H1 (cell line): ENCODE measurements at regions not wholly inside any gene's neighbourhood (a gene's known extent, or its start where the extent isn't known, plus 50 kb on each side); places are given as distances from the start of the nearest gene placed in this dataset.

Experiments used
- CTCF ChIA-PET: fragments of 300-600 bp; sonication (Branson Sonifier 250); formaldehyde crosslinking; loops from one replicate; lab custom pipeline; 2021; ENCODE audit not compliant: partially characterized antibody; lab: Charles Lee
- POLR2A ChIA-PET: fragments of 300-600 bp; sonication (Branson Sonifier 250); formaldehyde crosslinking; loops from one replicate; lab custom pipeline; 2021; ENCODE audit warnings: inconsistent platforms; ENCODE audit not compliant: partially characterized antibody; lab: Charles Lee
- DNase-seq, 2 experiments: peaks; one replicate each; pipeline versions ENCODE4 v3.0.0 to v3.0.0-alpha.2; 2010 to 2022; ENCODE audit warnings: low spot score in 2 of 2, low read depth in 1 of 2, mixed read lengths in 1 of 2
- FAIRE-seq: peaks from 2 replicates; lab custom pipeline; 2011; peaks lifted over from hg19 to GRCh38; lab: Jason Lieb, UNC
- H2AFZ ChIP-seq: 2 replicates; pipeline ENCODE4 v1.8.1; 2012; ENCODE audit warnings: low read length, inconsistent platforms
- H2AK5ac ChIP-seq: 2 replicates; pipeline ENCODE4 v1.6.1; 2013; ENCODE audit warnings: low read depth, low read length
- H2BK120ac ChIP-seq: replicated peaks from 2 replicates; pipeline ENCODE3; 2013; ENCODE audit warnings: low read depth, low read length, inconsistent platforms
- H2BK12ac ChIP-seq: 2 replicates; pipeline ENCODE4 v1.6.1; 2013; ENCODE audit warnings: low read depth, low read length
- H2BK15ac ChIP-seq: 2 replicates; pipeline ENCODE4 v1.6.1; 2013; ENCODE audit warnings: low read length
- H2BK20ac ChIP-seq: 2 replicates; pipeline ENCODE4 v1.6.1; 2013; ENCODE audit warnings: low read length
- H2BK5ac ChIP-seq: 2 replicates; pipeline ENCODE4 v1.6.1; 2013; ENCODE audit warnings: low read depth, low read length
- H3K14ac ChIP-seq: 2 replicates; pipeline ENCODE4 v1.6.1; 2013; ENCODE audit warnings: inconsistent platforms; ENCODE audit not compliant: insufficient read length
- H3K18ac ChIP-seq: 2 replicates; pipeline ENCODE4 v1.6.1; 2013; ENCODE audit warnings: low read length; ENCODE audit errors: extremely low read depth
- H3K23ac ChIP-seq: 2 replicates; pipeline ENCODE4 v1.6.1; 2013; ENCODE audit warnings: inconsistent platforms; ENCODE audit not compliant: insufficient read length
- H3K23me2 ChIP-seq: 2 replicates; pipeline ENCODE4 v1.6.1; 2013; ENCODE audit warnings: low read depth, low read length
- H3K27ac ChIP-seq: 2 replicates; pipeline ENCODE4 v1.6.1; 2011; ENCODE audit warnings: low read depth, low read length, inconsistent platforms
- H3K27me3 ChIP-seq, 4 experiments: replicated peaks in 1 of 4; 1 replicate in 1 of 4; 2 replicates in 3 of 4; pipeline versions ENCODE4 v1.6.1 to v1.8.1; 2011 to 2013; ENCODE audit warnings: low read length in 3 of 4, mild to moderate bottlenecking in 3 of 4, inconsistent platforms in 2 of 4, mixed read lengths in 2 of 4, moderate library complexity in 1 of 4; ENCODE audit not compliant: control insufficient read depth in 3 of 4, insufficient read depth in 3 of 4; ENCODE audit errors: extremely low read depth in 1 of 4
- H3K36me3 ChIP-seq, 4 experiments: 2 replicates each; pipeline versions ENCODE4 v1.6.1 to v1.8.1; 2011 to 2013; ENCODE audit warnings: mild to moderate bottlenecking in 4 of 4, low read length in 3 of 4, moderate library complexity in 2 of 4, control low read depth in 1 of 4, inconsistent platforms in 1 of 4; ENCODE audit not compliant: insufficient read depth in 4 of 4, control insufficient read depth in 2 of 4
- H3K4ac ChIP-seq: replicated peaks from 2 replicates; pipeline ENCODE3; 2013; ENCODE audit warnings: low read length, low read depth, mixed read lengths, inconsistent platforms; ENCODE audit not compliant: insufficient read length
- H3K4me1 ChIP-seq, 4 experiments: replicated peaks in 1 of 4; 1 replicate in 1 of 4; 2 replicates in 3 of 4; pipeline versions ENCODE4 v1.6.1 to v1.8.1; 2011 to 2013; ENCODE audit warnings: low read length in 3 of 4, inconsistent platforms in 2 of 4, mixed read lengths in 1 of 4; ENCODE audit not compliant: insufficient read depth in 4 of 4, control insufficient read depth in 3 of 4
- H3K4me2 ChIP-seq, 2 experiments: 2 replicates each; pipeline versions ENCODE4 v1.6.1 to v1.8.1; 2011 to 2013; ENCODE audit warnings: low read depth in 2 of 2, low read length in 2 of 2, control low read depth in 1 of 2, inconsistent platforms in 1 of 2, mild to moderate bottlenecking in 1 of 2; ENCODE audit not compliant: insufficient read depth in 1 of 2
- H3K4me3 ChIP-seq, 4 experiments: fragments of 200-600, 300-600 bp in 1 of 4; sonication (generic), shearing (Covaris generic), sonication (Bioruptor Twin) in 1 of 4; 2 replicates each; pipeline versions ENCODE4 v1.5.1 to v1.8.1; 2011 to 2016; ENCODE audit warnings: low read length in 4 of 4, low read depth in 3 of 4, control low read depth in 2 of 4, inconsistent platforms in 2 of 4, mild to moderate bottlenecking in 2 of 4, mixed read lengths in 1 of 4, moderate library complexity in 1 of 4; ENCODE audit not compliant: insufficient read depth in 2 of 4; ENCODE audit errors: extremely low read depth in 1 of 4
- H3K56ac ChIP-seq: replicated peaks from 2 replicates; pipeline ENCODE3; 2013; ENCODE audit warnings: low read depth, mild to moderate bottlenecking, mixed read lengths, low read length, inconsistent platforms; ENCODE audit not compliant: insufficient read length
- H3K79me1 ChIP-seq: 2 replicates; pipeline ENCODE4 v1.6.1; 2013; ENCODE audit warnings: low read depth, low read length, control low read depth
- H3K79me2 ChIP-seq, 2 experiments: 2 replicates each; pipeline versions ENCODE4 v1.6.1 to v1.8.1; 2012 to 2013; ENCODE audit warnings: low read length in 2 of 2, mild to moderate bottlenecking in 2 of 2, inconsistent platforms in 1 of 2; ENCODE audit not compliant: insufficient read depth in 2 of 2, control insufficient read depth in 1 of 2
- H3K9ac ChIP-seq, 4 experiments: replicated peaks in 1 of 4; 1 replicate in 1 of 4; 2 replicates in 3 of 4; pipeline versions ENCODE4 v1.6.1 to v1.8.1; 2011 to 2013; ENCODE audit warnings: low read depth in 3 of 4, low read length in 3 of 4, control low read depth in 2 of 4, mild to moderate bottlenecking in 2 of 4, moderate library complexity in 2 of 4, inconsistent platforms in 1 of 4; ENCODE audit errors: extremely low read depth in 1 of 4
- H3K9me3 ChIP-seq, 2 experiments: 2 replicates each; pipeline versions ENCODE4 v1.6.1 to v1.8.1; 2012 to 2013; ENCODE audit warnings: mild to moderate bottlenecking in 2 of 2, moderate library complexity in 2 of 2, control low read depth in 1 of 2, inconsistent platforms in 1 of 2, low read depth in 1 of 2, low read length in 1 of 2, mixed read lengths in 1 of 2; ENCODE audit not compliant: insufficient read depth in 2 of 2
- H4K20me1 ChIP-seq, 2 experiments: replicated peaks in 1 of 2; 2 replicates each; pipeline versions ENCODE3 to v1.8.1; 2011 to 2013; ENCODE audit warnings: inconsistent platforms in 2 of 2, low read length in 2 of 2, mild to moderate bottlenecking in 1 of 2; ENCODE audit not compliant: insufficient read depth in 2 of 2, control insufficient read depth in 1 of 2
- H4K5ac ChIP-seq: 2 replicates; pipeline ENCODE4 v1.6.1; 2013; ENCODE audit warnings: low read length, low read depth, mixed read lengths, inconsistent platforms; ENCODE audit not compliant: insufficient read length
- H4K8ac ChIP-seq: 2 replicates; pipeline ENCODE4 v1.8.0; 2013; ENCODE audit warnings: mild to moderate bottlenecking, moderate library complexity, low read length, inconsistent platforms; ENCODE audit not compliant: insufficient read depth; ENCODE audit errors: extremely low read depth
- H4K91ac ChIP-seq: replicated peaks from 2 replicates; pipeline ENCODE3; 2013; ENCODE audit warnings: low read length, mixed read lengths, inconsistent platforms; ENCODE audit not compliant: insufficient read length
- EP300 ChIP-seq, 2 experiments: IDR thresholded peaks; 1 replicate in 1 of 2; 2 replicates in 1 of 2; pipeline ENCODE4 v1.6.1; 2011 to 2012; ENCODE audit warnings: low read depth in 2 of 2, low read length in 2 of 2, mild to moderate bottlenecking in 2 of 2, borderline replicate concordance in 1 of 2, inconsistent platforms in 1 of 2, moderate library complexity in 1 of 2
- FOSL1 ChIP-seq: IDR thresholded peaks from 2 replicates; pipeline ENCODE4 v1.6.1; 2011; ENCODE audit warnings: mild to moderate bottlenecking, low read depth, low read length, moderate library complexity; ENCODE audit not compliant: insufficient read depth
- GABPA ChIP-seq: IDR thresholded peaks from 2 replicates; pipeline ENCODE4 v1.6.1; 2011; ENCODE audit warnings: mild to moderate bottlenecking, low read length, moderate library complexity, borderline replicate concordance; ENCODE audit not compliant: insufficient read depth
- HDAC6 ChIP-seq: IDR thresholded peaks from one replicate; pipeline ENCODE4 v1.7.1; 2012; ENCODE audit warnings: low read depth, mild to moderate bottlenecking, inconsistent platforms, low read length, moderate library complexity
- JUND ChIP-seq: IDR thresholded peaks from 2 replicates; pipeline ENCODE4 v1.6.1; 2011; ENCODE audit warnings: mild to moderate bottlenecking, improper control_type of control experiment, low read length
- KDM1A ChIP-seq: fragments of 200-600, 300-600 bp; sonication (generic); IDR thresholded peaks from 2 replicates; pipeline ENCODE4 v1.7.1; 2016; ENCODE audit warnings: mild to moderate bottlenecking, low read length, borderline replicate concordance
- KDM5A ChIP-seq: fragments of 200-600 bp; IDR thresholded peaks from 2 replicates; pipeline ENCODE4 v1.7.1; 2012; ENCODE audit warnings: mild to moderate bottlenecking, low read length, inconsistent platforms, mixed read lengths
- NRF1 ChIP-seq: IDR thresholded peaks from 2 replicates; pipeline ENCODE4 v1.6.1; 2011; ENCODE audit warnings: mild to moderate bottlenecking, low read depth, low read length, improper control_type of control experiment
- POLR2A ChIP-seq, 2 experiments: IDR thresholded peaks; 1 replicate in 1 of 2; 2 replicates in 1 of 2; pipeline ENCODE4 v1.6.1; 2011; ENCODE audit warnings: low read depth in 2 of 2, low read length in 2 of 2, mild to moderate bottlenecking in 2 of 2; ENCODE audit errors: control extremely low read depth in 1 of 2
- TCF12 ChIP-seq: IDR thresholded peaks from 2 replicates; pipeline ENCODE4 v1.6.1; 2011; ENCODE audit warnings: low read depth, mild to moderate bottlenecking, low read length
- YY1 ChIP-seq: IDR thresholded peaks from 2 replicates; pipeline ENCODE4 v1.6.1; 2011; ENCODE audit warnings: low read depth, mild to moderate bottlenecking, low read length
- WGBS, 2 experiments: shearing (Covaris generic) in 1 of 2; methylation state at CpG; one replicate each; pipeline versions ENCODE4 v1.1.6 to v1.1.7; 2013 to 2015; ENCODE audit warnings: low lambda C conversion rate in 2 of 2, mixed read lengths in 2 of 2, inconsistent platforms in 1 of 2, low coverage in 1 of 2, missing lambda C conversion rate in 1 of 2; ENCODE audit not compliant: insufficient replicate concordance in 2 of 2, insufficient coverage in 1 of 2, insufficient read length in 1 of 2; ENCODE audit errors: extremely low coverage in 1 of 2, missing lambda C conversion rate in 1 of 2; 5-methylcytosine and 5-hydroxymethylcytosine counted together
- TF ChIP-seq, protein P1 (sequence below), 3 experiments: IDR thresholded peaks; 1 replicate in 2 of 3; 2 replicates in 1 of 3; pipeline versions ENCODE4 v1.5.1 to v1.6.1; 2011; ENCODE audit warnings: low read length in 3 of 3, mild to moderate bottlenecking in 3 of 3, inconsistent platforms in 2 of 3, low read depth in 1 of 3, moderate library complexity in 1 of 3; ENCODE audit not compliant: insufficient read depth in 1 of 3; ENCODE audit errors: control extremely low read depth in 1 of 3
- TF ChIP-seq, protein P2 (sequence below): IDR thresholded peaks from 2 replicates; pipeline ENCODE4 v1.6.1; 2012; ENCODE audit warnings: inconsistent platforms

DNA sequence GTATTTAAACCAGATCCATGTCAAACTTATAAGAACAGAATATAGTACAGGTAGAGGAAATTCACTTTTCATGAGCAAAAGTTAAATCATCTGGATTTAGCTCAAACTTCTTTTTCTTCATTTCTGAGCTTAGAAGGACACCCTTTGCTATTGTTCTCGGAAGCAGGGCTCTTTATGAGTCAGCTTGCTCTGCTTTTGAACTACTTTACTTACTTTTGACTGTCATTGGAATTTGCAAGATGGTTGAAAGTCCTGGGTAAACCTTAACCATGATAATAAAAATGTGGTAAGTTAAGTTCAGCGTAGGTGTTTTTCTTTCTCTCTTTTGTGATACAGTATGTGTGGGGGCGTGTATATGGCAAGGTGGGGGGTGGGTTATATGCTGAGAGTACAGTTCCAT is 312.7 kb upstream of the DPH6 start:
- Histone ChIP-seq H3K18ac (no peak overlapping the region), H3K56ac (no peak overlapping the region), H3K9me3 (no peaks in the 10 kb centered on the region), H2BK120ac (no peak overlapping the region), H3K4me1 (no peaks in the 10 kb centered on the region), H2BK15ac (no peak overlapping the region), H3K23me2 (no peaks in the 10 kb centered on the region), H3K36me3 (no peaks in the 10 kb centered on the region), H3K4me3 (no peak overlapping the region), H3K4me2 (no peak overlapping the region), H3K27me3 (no peaks in the 10 kb centered on the region), H3K79me1 (no peaks in the 10 kb centered on the region), H4K8ac (no peak overlapping the region), H3K79me2 (no peaks in the 10 kb centered on the region), H2BK12ac (no peak overlapping the region), H2BK20ac (no peak overlapping the region), H3K14ac (no peak overlapping the region), H2AK5ac (no peak overlapping the region), H4K91ac (no peak overlapping the region), H3K27ac (no peak overlapping the region), H2AFZ (no peak overlapping the region), H3K4ac (no peak overlapping the region), H4K20me1 (no peaks in the 10 kb centered on the region), H2BK5ac (no peak overlapping the region), H3K23ac (no peak overlapping the region), H4K5ac (no peak overlapping the region), H3K9ac (no peak overlapping the region)
- ChIA-PET POLR2A (no interaction called here), CTCF (interaction anchor here (0.9 kb wide), 1 partner anchor 160 kb away, joined by 3 read pairs; no protein-coding TSS in a partner anchor)
- no peak for FAIRE-seq
- WGBS, 2 experiments, result 58% methylated on average over 3 of the region's 3 CpGs; no CpG with 5 or more reads in 1 of the 2 experiments
- no peak for DNase-seq
- no peak for TF ChIP-seq KDM5A
- TF ChIP-seq TCF12, result no peak
- TF ChIP-seq FOSL1, result no peak
- TF ChIP-seq GABPA, result no peak
- no peak for TF ChIP-seq HDAC6
- no peak for TF ChIP-seq EP300 (IDR thresholded peaks at IDR 0.05; ENCODE audit: borderline replicate concordance in 1 of 2, low read depth in 2 of 2, low read length in 2 of 2)
- no peak for TF ChIP-seq YY1
- TF ChIP-seq, protein P1, sequence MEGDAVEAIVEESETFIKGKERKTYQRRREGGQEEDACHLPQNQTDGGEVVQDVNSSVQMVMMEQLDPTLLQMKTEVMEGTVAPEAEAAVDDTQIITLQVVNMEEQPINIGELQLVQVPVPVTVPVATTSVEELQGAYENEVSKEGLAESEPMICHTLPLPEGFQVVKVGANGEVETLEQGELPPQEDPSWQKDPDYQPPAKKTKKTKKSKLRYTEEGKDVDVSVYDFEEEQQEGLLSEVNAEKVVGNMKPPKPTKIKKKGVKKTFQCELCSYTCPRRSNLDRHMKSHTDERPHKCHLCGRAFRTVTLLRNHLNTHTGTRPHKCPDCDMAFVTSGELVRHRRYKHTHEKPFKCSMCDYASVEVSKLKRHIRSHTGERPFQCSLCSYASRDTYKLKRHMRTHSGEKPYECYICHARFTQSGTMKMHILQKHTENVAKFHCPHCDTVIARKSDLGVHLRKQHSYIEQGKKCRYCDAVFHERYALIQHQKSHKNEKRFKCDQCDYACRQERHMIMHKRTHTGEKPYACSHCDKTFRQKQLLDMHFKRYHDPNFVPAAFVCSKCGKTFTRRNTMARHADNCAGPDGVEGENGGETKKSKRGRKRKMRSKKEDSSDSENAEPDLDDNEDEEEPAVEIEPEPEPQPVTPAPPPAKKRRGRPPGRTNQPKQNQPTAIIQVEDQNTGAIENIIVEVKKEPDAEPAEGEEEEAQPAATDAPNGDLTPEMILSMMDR (IDR thresholded peaks at IDR 0.05; ENCODE audit: control extremely low read depth in 1 of 3, insufficient read depth in 1 of 3, low read depth in 1 of 3, low read length in 3 of 3), result no peak
- TF ChIP-seq JUND, result no peak
- no peak for TF ChIP-seq KDM1A
- TF ChIP-seq, protein P2, sequence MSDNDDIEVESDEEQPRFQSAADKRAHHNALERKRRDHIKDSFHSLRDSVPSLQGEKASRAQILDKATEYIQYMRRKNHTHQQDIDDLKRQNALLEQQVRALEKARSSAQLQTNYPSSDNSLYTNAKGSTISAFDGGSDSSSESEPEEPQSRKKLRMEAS, result no peak
- no peak for TF ChIP-seq NRF1
- TF ChIP-seq POLR2A (IDR thresholded peaks at IDR 0.05; ENCODE audit: control extremely low read depth in 1 of 2, low read depth in 2 of 2, low read length in 2 of 2), result no peak
